ENCODE measurements at regions not wholly inside any gene's neighbourhood (a gene's known extent, or its start where the extent isn't known, plus 50 kb on each side); places are given as distances from the start of the nearest gene placed in this dataset.
"Not testable (repeated sequence)": the region's sequence is repeated elsewhere in the genome, so short reads cannot be mapped to it uniquely, and the experiment has no call there.

DNA sequence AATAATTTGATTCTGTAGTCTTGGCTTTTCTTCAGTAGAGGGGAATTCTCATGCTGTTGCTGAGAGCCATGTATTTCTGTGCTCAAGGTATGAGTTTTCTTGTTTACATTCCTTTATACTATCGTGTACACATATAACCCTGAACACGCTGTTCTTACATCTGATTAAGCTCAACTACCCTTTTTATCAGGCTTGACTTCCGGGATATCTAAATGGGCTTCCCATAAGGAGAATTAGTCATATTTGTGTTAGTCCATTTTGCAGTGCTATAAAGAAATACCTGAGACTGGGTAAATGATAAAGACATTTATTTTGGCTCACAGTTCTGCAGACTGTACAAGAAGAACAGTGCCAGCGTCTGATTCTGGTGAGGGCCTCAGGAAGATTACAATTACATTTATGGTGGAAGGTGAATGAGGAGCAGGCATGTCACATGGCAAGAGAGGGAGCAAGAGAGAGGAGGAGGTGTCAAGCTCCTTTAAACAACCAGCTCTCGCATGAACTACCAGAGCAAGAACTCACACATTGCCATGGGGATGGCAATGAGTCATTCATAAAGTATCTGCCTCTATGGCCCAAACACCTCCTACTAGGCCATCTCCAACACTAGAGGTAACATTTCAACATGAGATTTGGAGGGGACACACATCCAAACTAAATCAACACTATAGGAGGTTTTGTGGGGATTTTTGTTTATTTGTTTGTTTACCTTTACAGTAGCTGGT lies 118.2 kb downstream of the LIMS4 start:
- H3K4me3 Mint-ChIP-seq (ENCODE audit: low read depth); H3K27me3 Mint-ChIP-seq; H3K4me1 Mint-ChIP-seq (ENCODE audit: low read depth); H3K9me3 Mint-ChIP-seq (ENCODE audit: low read depth); H3K27ac Mint-ChIP-seq; H3K36me3 Mint-ChIP-seq (ENCODE audit: insufficient read depth); DNase-seq (ENCODE audit: low spot score, unreplicated experiment): not testable (repeated sequence)

DNA sequence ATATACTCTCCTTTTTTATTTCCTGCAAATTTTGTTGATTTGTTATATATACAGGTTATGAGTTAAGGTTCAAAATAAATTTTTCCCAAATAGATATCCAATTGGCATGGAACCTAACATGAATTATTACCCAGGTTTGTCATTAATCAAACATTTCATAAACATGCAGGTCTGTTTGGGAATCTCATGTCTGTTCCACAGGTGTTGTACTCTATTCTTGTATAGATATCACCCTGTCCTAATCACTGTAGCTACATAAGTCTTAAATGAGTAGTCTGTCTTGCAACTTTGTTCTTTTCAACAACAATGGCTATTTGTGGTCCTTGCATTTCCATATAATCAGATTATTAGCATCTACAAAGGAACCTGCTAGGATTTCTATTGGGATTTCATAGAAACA lies 121.9 kb downstream of the LIMS4 start:
- H3K9me3 Mint-ChIP-seq (ENCODE audit: low read depth); H3K27ac Mint-ChIP-seq; H3K4me3 Mint-ChIP-seq (ENCODE audit: low read depth); H3K36me3 Mint-ChIP-seq (ENCODE audit: insufficient read depth); H3K4me1 Mint-ChIP-seq (ENCODE audit: low read depth); DNase-seq (ENCODE audit: low spot score, unreplicated experiment); H3K27me3 Mint-ChIP-seq: not testable (repeated sequence)

DNA sequence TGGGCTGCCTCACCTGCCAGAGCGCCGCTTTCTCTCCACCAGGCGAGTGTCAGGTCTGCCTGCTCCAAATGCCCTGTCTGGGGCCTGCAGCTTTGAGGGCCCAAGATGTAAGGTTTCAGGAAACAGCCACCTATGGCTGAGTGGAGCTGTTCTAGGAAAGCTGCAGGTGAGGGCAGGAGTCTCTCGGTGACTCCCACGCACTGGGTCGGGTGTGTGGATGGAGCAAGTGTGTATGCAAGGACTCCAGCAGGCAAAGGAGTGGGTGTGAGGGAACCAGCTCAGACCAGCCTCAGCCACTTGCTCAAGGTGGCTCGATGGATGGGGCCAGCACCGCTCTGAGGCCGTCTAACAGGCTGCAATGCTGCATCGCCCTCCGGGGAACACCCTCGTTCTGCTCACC lies 123.7 kb downstream of the LIMS4 start:
- H3K9me3 Mint-ChIP-seq (ENCODE audit: low read depth); H3K27ac Mint-ChIP-seq; H3K4me3 Mint-ChIP-seq (ENCODE audit: low read depth); H3K4me1 Mint-ChIP-seq (ENCODE audit: low read depth); H3K36me3 Mint-ChIP-seq (ENCODE audit: insufficient read depth); H3K27me3 Mint-ChIP-seq; DNase-seq (ENCODE audit: low spot score, unreplicated experiment): not testable (repeated sequence)

DNA sequence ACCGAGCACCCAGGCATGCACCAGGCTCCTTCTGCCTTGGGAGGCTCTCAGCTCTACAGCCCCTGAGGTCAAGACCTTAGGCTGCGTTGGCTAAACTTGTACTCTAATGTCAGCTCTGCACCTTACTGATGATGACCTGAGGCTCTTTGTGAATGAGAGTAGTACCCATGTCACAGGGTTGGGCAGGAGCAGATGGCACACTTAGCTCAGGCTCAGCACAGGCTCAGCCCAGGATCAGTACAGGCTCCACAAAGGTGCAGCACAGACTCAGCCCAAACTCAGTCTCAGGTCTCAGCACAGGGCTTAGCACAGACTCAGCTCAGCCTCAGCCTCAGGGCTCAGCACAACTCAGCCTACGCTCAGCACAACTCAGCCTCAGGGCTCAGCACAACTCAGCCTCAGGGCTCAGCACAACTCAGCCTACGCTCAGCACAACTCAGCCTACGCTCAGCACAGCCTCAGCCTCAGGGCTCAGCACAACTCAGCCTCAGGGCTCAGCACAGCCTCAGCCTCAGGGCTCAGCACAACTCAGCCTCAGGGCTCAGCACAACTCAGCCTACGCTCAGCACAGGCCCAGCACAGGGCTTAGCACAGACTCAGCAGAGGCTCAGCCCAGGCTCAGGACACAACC lies 128.1 kb downstream of the LIMS4 start:
- not testable (repeated sequence) for H3K36me3 Mint-ChIP-seq (ENCODE audit: insufficient read depth); H3K9me3 Mint-ChIP-seq (ENCODE audit: low read depth); H3K27ac Mint-ChIP-seq; DNase-seq (ENCODE audit: low spot score, unreplicated experiment); H3K4me1 Mint-ChIP-seq (ENCODE audit: low read depth); H3K4me3 Mint-ChIP-seq (ENCODE audit: low read depth); H3K27me3 Mint-ChIP-seq

DNA sequence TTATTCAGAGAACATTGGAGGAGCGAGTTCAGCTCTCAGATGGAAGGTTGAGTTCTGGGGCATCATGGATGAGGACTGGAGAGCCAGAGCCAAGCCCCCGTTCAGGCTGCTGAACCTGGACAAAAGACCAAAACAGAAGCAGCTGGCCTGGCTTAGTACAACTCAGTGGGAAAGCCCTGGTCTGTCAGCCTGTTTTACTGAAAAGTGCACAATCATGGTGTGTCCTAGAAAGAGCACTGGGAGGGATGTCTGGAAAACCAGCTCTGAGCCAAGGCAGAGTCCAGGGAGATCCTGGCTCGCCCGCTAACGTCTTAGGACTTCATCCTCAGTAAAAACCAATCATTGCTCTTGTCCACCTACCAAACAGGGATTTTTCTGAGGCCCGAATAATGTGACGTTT lies 129.7 kb upstream of the MTLN start:
- not testable (repeated sequence) for H3K27me3 Mint-ChIP-seq; H3K4me1 Mint-ChIP-seq (ENCODE audit: low read depth); H3K4me3 Mint-ChIP-seq (ENCODE audit: low read depth); H3K27ac Mint-ChIP-seq; H3K9me3 Mint-ChIP-seq (ENCODE audit: low read depth); H3K36me3 Mint-ChIP-seq (ENCODE audit: insufficient read depth); DNase-seq (ENCODE audit: low spot score, unreplicated experiment)

DNA sequence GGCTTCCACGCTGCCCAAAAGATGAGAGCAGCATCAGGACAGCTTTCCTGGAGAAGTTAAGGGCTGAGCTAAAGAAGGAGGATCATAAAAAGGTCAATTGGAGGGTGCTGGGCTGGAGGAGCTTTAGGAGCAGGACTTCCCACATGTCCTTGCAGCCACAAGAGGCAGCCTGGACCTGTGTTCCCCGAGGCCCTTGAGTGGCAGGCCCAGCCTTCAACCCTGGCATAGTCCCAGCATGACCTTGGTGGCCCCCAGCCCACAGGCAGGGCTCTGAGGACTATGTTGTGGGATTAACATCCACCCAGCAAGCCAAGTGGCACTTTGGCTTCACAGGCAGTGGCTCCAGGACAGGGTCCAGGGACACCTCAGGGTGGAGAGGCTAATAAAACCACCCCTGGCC lies 126.8 kb upstream of the MTLN start:
- not testable (repeated sequence) for H3K4me3 Mint-ChIP-seq (ENCODE audit: low read depth); H3K36me3 Mint-ChIP-seq (ENCODE audit: insufficient read depth); DNase-seq (ENCODE audit: low spot score, unreplicated experiment); H3K27me3 Mint-ChIP-seq; H3K9me3 Mint-ChIP-seq (ENCODE audit: low read depth); H3K4me1 Mint-ChIP-seq (ENCODE audit: low read depth); H3K27ac Mint-ChIP-seq

DNA sequence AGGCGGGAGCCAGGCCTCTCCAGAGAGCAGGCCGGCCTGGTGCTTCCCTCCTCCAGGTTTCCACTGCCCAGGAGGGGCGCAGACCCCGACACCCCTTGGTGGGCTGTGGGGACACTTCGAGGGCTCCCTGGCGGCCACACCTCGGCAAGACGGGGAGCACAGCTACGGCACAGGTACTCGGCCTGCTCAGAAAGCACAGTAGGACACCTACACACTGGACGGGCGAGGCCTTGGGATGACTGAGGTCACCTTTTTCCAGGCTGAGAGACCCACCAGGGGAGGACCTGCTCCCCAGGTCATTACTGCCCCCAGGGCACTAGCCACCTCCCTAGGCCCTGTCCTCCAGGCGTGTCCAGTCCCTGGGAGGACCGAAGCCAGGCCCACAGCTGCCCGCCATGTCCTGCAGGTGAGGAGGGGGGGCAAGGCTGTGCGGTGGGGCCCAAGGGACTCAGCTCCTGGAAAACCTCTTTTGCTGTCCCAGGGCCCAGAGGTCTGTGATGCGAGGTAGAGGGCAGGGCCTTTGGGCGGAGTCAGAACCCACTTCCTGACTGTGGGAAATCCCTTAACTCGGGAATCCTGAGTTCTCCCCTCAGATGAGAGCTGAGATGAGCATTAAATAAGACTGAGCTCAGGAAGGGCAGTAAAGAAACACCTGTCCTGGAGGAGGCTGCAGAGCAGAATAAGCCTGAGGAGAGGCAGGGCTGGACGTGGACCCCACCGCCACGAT lies 126.1 kb upstream of the MTLN start:
- not testable (repeated sequence) for H3K9me3 Mint-ChIP-seq (ENCODE audit: low read depth); H3K27ac Mint-ChIP-seq; H3K36me3 Mint-ChIP-seq (ENCODE audit: insufficient read depth); H3K4me1 Mint-ChIP-seq (ENCODE audit: low read depth); H3K4me3 Mint-ChIP-seq (ENCODE audit: low read depth); DNase-seq (ENCODE audit: low spot score, unreplicated experiment); H3K27me3 Mint-ChIP-seq

DNA sequence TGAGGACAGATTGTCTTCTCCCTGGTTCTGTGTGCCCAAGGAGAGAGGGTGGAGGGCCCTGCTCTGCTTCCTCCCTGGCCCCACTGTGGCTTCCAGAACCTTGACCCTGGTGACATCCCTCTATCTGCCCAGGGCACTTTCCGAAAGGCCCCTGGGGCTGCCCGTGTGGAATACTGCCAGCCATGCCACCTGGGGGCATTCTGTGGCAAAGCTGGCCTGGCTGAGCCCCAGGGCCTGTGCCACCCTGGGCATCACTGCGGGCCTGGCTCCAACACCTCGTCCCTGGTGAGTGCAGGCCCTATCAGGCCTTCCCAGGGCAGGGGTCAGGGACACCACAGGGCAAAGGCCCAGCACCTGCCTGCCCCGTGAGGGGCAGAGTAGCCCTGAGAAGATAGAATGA lies 123.7 kb upstream of the MTLN start:
- H3K4me3 Mint-ChIP-seq (ENCODE audit: low read depth); H3K36me3 Mint-ChIP-seq (ENCODE audit: insufficient read depth); H3K4me1 Mint-ChIP-seq (ENCODE audit: low read depth); H3K9me3 Mint-ChIP-seq (ENCODE audit: low read depth); H3K27me3 Mint-ChIP-seq; H3K27ac Mint-ChIP-seq; DNase-seq (ENCODE audit: low spot score, unreplicated experiment): not testable (repeated sequence)

DNA sequence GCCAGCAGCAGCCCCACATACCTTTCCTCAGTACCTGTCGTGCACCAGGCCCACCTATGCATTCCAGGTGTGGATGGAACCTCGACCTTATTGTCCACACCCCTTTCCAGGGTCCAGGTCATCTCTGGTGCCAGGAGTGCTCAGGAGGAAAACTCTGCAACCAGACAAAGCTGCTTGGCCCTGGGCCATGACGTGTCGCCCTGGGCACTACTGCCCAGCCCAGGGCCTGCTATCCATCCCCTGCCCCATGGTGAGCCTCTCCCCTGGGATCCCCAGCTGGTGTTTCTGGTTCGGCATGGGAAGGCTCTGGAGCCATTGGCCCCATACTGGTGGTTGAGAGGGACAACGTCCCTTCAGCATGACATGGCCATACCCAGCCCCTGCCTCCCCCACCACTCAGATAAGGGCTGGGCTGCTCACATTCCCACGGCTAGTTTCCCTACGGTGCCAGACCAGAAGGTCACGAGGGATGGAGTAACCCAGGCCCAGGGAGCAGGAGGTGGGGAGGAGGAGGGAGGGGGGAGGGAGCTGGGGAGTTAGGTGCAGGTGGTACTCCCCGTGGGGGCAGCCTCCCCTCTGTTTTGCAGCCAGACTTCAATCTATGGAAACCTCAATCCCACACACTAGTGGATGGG lies 123.2 kb upstream of the MTLN start:
- not testable (repeated sequence) for H3K9me3 Mint-ChIP-seq (ENCODE audit: low read depth); H3K27ac Mint-ChIP-seq

DNA sequence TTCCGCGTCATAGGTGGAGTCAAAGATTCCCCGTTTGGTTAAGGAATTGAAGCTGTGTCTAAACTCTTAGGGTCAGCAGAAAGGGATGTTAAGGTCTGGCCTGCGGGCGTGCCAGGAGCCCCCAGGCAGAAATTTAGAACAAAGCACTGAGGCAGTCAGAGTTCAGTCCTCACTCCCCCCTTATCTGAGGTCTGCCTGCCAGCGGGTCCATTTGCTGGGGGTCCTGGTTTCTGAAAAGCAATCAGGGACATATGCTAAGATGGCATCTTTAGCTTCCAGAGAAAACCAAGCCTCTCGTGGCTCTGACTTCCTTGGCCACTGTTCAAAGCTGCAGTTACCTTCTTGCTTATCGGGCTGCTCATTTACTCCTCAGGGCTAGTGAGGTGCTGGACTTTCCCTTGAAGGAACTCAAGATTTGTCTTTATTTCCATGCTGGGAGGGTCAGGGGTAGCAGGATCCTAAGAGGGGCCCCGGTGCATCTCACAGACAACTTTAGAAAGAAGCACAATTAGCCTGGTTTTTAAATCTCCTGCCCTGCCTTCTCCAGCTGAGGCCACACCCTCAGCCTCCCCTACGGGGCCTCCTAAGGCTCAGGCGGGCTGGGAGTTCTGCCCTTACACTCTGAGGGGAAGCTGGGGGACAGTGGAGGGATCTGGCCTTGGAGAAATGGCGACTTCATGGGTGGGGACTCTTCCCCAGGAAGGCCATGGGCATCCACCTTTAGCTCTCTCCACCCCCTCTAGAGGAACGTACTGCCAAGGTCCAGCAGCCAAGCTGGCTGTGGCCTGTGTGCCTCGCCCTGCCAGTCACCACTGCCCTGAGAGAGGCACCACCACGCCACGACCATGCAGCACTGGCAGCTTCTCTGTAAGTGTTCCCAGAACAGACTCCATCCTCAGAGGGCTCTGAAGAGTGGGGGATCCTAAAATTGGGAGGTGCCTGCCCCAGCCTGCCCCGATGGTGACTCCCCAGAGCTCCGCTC lies 121.1 kb upstream of the MTLN start:
- not testable (repeated sequence) for H3K4me1 Mint-ChIP-seq (ENCODE audit: low read depth); DNase-seq (ENCODE audit: low spot score, unreplicated experiment); H3K36me3 Mint-ChIP-seq (ENCODE audit: insufficient read depth); H3K4me3 Mint-ChIP-seq (ENCODE audit: low read depth); H3K9me3 Mint-ChIP-seq (ENCODE audit: low read depth); H3K27ac Mint-ChIP-seq; H3K27me3 Mint-ChIP-seq

More for the DNA sequence above, 123.2 kb upstream of the MTLN start:
- H3K27me3 Mint-ChIP-seq; H3K4me3 Mint-ChIP-seq (ENCODE audit: low read depth); DNase-seq (ENCODE audit: low spot score, unreplicated experiment); H3K4me1 Mint-ChIP-seq (ENCODE audit: low read depth); H3K36me3 Mint-ChIP-seq (ENCODE audit: insufficient read depth): not testable (repeated sequence)

DNA sequence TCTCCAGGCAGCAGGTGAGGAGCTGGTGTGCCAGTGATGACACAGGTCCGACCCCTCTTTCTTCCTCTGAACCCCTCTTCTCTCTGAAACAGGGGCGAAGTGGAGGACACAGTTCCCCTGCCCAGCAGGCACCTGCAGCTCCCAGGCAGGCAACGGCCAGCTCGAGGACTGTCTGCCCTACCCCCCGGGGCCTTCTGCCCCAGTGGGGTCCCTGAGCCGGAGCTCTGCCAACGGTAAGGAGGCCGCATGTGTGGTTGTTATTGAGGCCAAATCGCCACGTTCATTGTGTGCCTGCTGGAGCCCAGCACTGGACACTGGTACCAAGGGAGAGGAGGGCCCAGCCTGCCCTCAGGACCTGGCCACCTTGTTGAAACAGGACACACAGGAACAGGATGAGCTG lies 119.3 kb upstream of the MTLN start:
- not testable (repeated sequence) for H3K9me3 Mint-ChIP-seq (ENCODE audit: low read depth); H3K4me1 Mint-ChIP-seq (ENCODE audit: low read depth); H3K36me3 Mint-ChIP-seq (ENCODE audit: insufficient read depth); H3K27me3 Mint-ChIP-seq; H3K27ac Mint-ChIP-seq; DNase-seq (ENCODE audit: low spot score, unreplicated experiment); H3K4me3 Mint-ChIP-seq (ENCODE audit: low read depth)

DNA sequence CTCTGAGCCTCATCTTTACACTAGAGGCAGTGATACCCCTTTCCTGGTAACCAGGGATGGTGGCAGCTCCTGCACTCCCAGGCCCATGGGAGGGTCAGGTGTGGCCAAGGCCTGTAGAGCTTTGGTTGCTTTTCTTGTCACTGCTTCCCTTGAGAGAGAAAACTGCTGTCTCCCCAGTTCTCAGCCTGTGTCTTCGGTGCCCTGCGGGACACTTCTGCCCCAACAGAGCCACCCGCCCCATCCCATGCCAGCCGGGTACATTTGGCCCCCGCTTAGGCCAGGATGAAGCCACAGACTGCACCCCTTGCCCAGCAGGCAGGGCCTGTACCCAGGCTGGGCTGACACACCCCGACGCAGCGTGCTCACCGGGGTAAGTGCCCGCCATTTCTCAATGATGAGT lies 117.4 kb upstream of the MTLN start:
- not testable (repeated sequence) for H3K4me3 Mint-ChIP-seq (ENCODE audit: low read depth); H3K9me3 Mint-ChIP-seq (ENCODE audit: low read depth); H3K36me3 Mint-ChIP-seq (ENCODE audit: insufficient read depth); H3K4me1 Mint-ChIP-seq (ENCODE audit: low read depth); H3K27ac Mint-ChIP-seq; DNase-seq (ENCODE audit: low spot score, unreplicated experiment); H3K27me3 Mint-ChIP-seq

All from progenitor cell of endocrine pancreas (in vitro differentiated cells).